ENCODE measurements at regions not wholly inside any gene's neighbourhood (a gene's known extent, or its start where the extent isn't known, plus 50 kb on each side); places are given as distances from the start of the nearest gene placed in this dataset.
"Not testable (repeated sequence)": the region's sequence is repeated elsewhere in the genome, so short reads cannot be mapped to it uniquely, and the experiment has no call there.

- DNase-seq = no peak
Measured at GRCh38 chr7:98728555-98728954, 111.5 kb downstream of the NPTX2 start.

- no peak for DNase-seq
Measured at GRCh38 chr7:98729121-98729520, 112.0 kb downstream of the NPTX2 start.

- DNase-seq = no peak
Measured at GRCh38 chr7:98730326-98730725, 113.2 kb downstream of the NPTX2 start.

- DNase-seq = no peak
Measured at GRCh38 chr7:98731651-98732050, 114.6 kb downstream of the NPTX2 start.

- DNase-seq = peak; percentile 15
Measured at GRCh38 chr7:98733036-98733435, 116.0 kb downstream of the NPTX2 start.

- no peak for DNase-seq
Measured at GRCh38 chr7:98735801-98736200, 118.7 kb downstream of the NPTX2 start.

GRCh38 chr7:98736461-98736860, 119.4 kb downstream of the NPTX2 start:
- DNase-seq = not testable (repeated sequence)

- no peak for DNase-seq
Measured at GRCh38 chr7:98737176-98737575, 120.1 kb downstream of the NPTX2 start.

GRCh38 chr7:98740643-98741042, 123.6 kb downstream of the NPTX2 start:
- no peak for DNase-seq

GRCh38 chr7:98745722-98746318, 124.0 kb downstream of the TMEM130 start:
- peak; percentile 60 for DNase-seq

GRCh38 chr7:98748090-98748489, 121.7 kb downstream of the TMEM130 start:
- no peak for DNase-seq

- no peak for DNase-seq
Measured at GRCh38 chr7:98753176-98753575, 116.6 kb downstream of the TMEM130 start.

- no peak for DNase-seq
Measured at GRCh38 chr7:98753989-98754479, 115.8 kb downstream of the TMEM130 start.

GRCh38 chr7:98755138-98755898, 114.5 kb downstream of the TMEM130 start:
- DNase-seq = no peak

- no peak for DNase-seq
Measured at GRCh38 chr7:98758157-98758556, 111.7 kb downstream of the TMEM130 start.

GRCh38 chr7:98760201-98760651, 109.6 kb downstream of the TMEM130 start:
- DNase-seq = no peak

- DNase-seq = no peak
Measured at GRCh38 chr7:98761225-98761624, 108.6 kb downstream of the TMEM130 start.

GRCh38 chr7:98762620-98763019, 107.2 kb downstream of the TMEM130 start:
- DNase-seq = no peak

GRCh38 chr7:98763441-98763840, 106.4 kb downstream of the TMEM130 start:
- no peak for DNase-seq

GRCh38 chr7:98764946-98765345, 104.9 kb downstream of the TMEM130 start:
- no peak for DNase-seq

- not testable (repeated sequence) for DNase-seq
Measured at GRCh38 chr7:98770085-98770484, 99.7 kb downstream of the TMEM130 start.

GRCh38 chr7:98771519-98771918, 98.3 kb downstream of the TMEM130 start:
- DNase-seq = no peak

GRCh38 chr7:98771941-98772603, 97.7 kb downstream of the TMEM130 start:
- DNase-seq = no peak

GRCh38 chr7:98774884-98775283, 94.9 kb downstream of the TMEM130 start:
- no peak for DNase-seq
